K562 (cell line): ENCODE measurements at regions not wholly inside any gene's neighbourhood (a gene's known extent, or its start where the extent isn't known, plus 50 kb on each side); places are given as distances from the start of the nearest gene placed in this dataset.

ENCODE experiments used
- CTCF ChIP-seq, 3 experiments: IDR thresholded peaks in 2 of 3; conservative IDR thresholded peaks in 1 of 3; 2 replicates each; pipeline ENCODE4 v1.5.1; 2011 to 2012; ENCODE audit warnings: low read length in 3 of 3, mild to moderate bottlenecking in 3 of 3, control low read depth in 2 of 3, improper control_type of control experiment in 1 of 3, inconsistent platforms in 1 of 3, low read depth in 1 of 3, mixed read lengths in 1 of 3, moderate library complexity in 1 of 3; ENCODE audit not compliant: insufficient read depth in 2 of 3
- TEAD4 ChIP-seq, 2 experiments: sonication (generic) in 1 of 2; formaldehyde crosslinking in 1 of 2; IDR thresholded peaks; 2 replicates each; pipeline versions ENCODE4 v1.6.1 to v1.8.0; 2012 to 2022; ENCODE audit warnings: borderline replicate concordance in 1 of 2, inconsistent platforms in 1 of 2, low read length in 1 of 2, mild to moderate bottlenecking in 1 of 2, missing genetic modification reagents in 1 of 2

DNA sequence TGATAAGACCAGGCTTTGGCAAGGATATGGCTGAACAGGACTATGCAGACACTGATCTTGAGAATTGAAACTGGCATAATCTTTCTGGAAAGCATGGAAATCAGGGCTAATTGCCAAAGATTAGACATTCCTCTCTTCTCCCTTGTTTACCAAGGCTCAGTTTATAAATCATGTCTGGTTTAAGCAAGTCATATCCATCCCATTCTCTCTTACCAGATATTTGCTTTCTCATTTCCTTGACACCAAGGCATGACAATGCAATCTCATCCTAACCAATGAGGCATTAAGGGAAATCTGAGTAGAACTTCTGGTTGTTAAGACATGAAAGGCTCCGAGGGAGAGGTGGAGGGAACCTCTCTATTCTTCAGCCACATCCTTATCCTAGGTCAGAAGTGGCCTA, 110.3 kb upstream of the CEP85L start:
- no peak for TF ChIP-seq CTCF (IDR thresholded peaks at IDR 0.05 in 2 of 3, conservative IDR thresholded peaks at IDR 0.05 in 1 of 3; ENCODE audit: insufficient read depth in 2 of 3, low read depth in 1 of 3, low read length in 3 of 3)
- peak; percentile 32; the same call in 1 of the 2 replicates for TF ChIP-seq TEAD4 (IDR thresholded peaks at IDR 0.05; ENCODE audit: low read length)
- no peak for TF ChIP-seq TEAD4 (CRISPR knock-in tag; IDR thresholded peaks at IDR 0.05; ENCODE audit: borderline replicate concordance)
